ENCODE measurements at regions not wholly inside any gene's neighbourhood (a gene's known extent, or its start where the extent isn't known, plus 50 kb on each side); places are given as distances from the start of the nearest gene placed in this dataset.

DNA sequence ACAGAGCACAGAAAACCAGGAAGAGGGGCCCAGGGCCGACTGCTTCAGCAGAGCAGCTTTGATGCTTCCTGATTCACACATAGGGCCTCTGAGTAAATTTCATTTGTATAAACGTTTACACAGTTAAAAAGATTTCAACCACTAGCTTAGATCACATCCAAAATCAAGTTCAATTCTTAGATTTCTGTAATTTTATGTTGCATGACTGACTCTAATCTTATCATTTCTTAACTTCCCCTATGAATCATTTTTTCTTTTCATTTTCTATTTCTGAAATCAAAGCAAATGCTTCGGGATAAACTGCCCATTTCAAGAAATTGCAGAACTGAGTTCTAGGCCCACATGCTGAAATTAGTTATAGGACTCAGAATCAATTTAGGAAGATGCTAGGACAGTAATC is 224.7 kb downstream of the INHBA start:
- TF ChIP-seq, protein P1, sequence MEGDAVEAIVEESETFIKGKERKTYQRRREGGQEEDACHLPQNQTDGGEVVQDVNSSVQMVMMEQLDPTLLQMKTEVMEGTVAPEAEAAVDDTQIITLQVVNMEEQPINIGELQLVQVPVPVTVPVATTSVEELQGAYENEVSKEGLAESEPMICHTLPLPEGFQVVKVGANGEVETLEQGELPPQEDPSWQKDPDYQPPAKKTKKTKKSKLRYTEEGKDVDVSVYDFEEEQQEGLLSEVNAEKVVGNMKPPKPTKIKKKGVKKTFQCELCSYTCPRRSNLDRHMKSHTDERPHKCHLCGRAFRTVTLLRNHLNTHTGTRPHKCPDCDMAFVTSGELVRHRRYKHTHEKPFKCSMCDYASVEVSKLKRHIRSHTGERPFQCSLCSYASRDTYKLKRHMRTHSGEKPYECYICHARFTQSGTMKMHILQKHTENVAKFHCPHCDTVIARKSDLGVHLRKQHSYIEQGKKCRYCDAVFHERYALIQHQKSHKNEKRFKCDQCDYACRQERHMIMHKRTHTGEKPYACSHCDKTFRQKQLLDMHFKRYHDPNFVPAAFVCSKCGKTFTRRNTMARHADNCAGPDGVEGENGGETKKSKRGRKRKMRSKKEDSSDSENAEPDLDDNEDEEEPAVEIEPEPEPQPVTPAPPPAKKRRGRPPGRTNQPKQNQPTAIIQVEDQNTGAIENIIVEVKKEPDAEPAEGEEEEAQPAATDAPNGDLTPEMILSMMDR (conservative IDR thresholded peaks at IDR 0.05; ENCODE audit: low read length) = no peak
- TF ChIP-seq EZH2phosphoT487 (IDR thresholded peaks at IDR 0.05; ENCODE audit: borderline replicate concordance) = no peak
